ENCODE measurements at regions not wholly inside any gene's neighbourhood (a gene's known extent, or its start where the extent isn't known, plus 50 kb on each side); places are given as distances from the start of the nearest gene placed in this dataset.

- no peak for TF ChIP-seq TCF7L2 (IDR thresholded peaks at IDR 0.05; ENCODE audit: borderline replicate concordance, low read depth, low read length)
- no peak for TF ChIP-seq ZNF529 (tag by site-specific recombination; IDR thresholded peaks at IDR 0.05; ENCODE audit: insufficient replicate concordance)
- no peak for TF ChIP-seq ZSCAN30 (tag by site-specific recombination; IDR thresholded peaks at IDR 0.05)
- no peak for TF ChIP-seq CTCF (tag by site-specific recombination; IDR thresholded peaks at IDR 0.05)
- no peak for TF ChIP-seq OVOL3 (tag by site-specific recombination; IDR thresholded peaks at IDR 0.05)
- TF ChIP-seq MEIS1 (CRISPR knock-in tag; IDR thresholded peaks at IDR 0.05; ENCODE audit: borderline replicate concordance) = no peak
- TF ChIP-seq ZNF132 (tag by site-specific recombination; IDR thresholded peaks at IDR 0.05; ENCODE audit: borderline replicate concordance) = no peak
- no peak for TF ChIP-seq ZNF174 (tag by site-specific recombination; IDR thresholded peaks at IDR 0.05)
- no peak for TF ChIP-seq ZNF2 (tag by site-specific recombination; IDR thresholded peaks at IDR 0.05)
- no peak for TF ChIP-seq ZNF513 (tag by site-specific recombination; IDR thresholded peaks at IDR 0.05)
Measured at GRCh38 chr2:139600166-139600565, 820.0 kb upstream of the NXPH2 start.
